Endothelial cell (in vitro differentiated cells): ENCODE measurements at regions not wholly inside any gene's neighbourhood (a gene's known extent, or its start where the extent isn't known, plus 50 kb on each side); places are given as distances from the start of the nearest gene placed in this dataset.

Experiments
- DNase-seq: peaks from one replicate; pipeline ENCODE4 v3.0.0; 2021; ENCODE audit warnings: low spot score
- H3K27ac Mint-ChIP-seq: one replicate; pipeline ENCODE4 v1.8.0; 2021; ENCODE audit warnings: mixed read lengths, inconsistent platforms; ENCODE audit not compliant: unreplicated experiment
- H3K27me3 Mint-ChIP-seq: one replicate; pipeline ENCODE4 v1.8.0; 2021; ENCODE audit warnings: mild to moderate bottlenecking, moderate library complexity, mixed read lengths, inconsistent platforms; ENCODE audit not compliant: unreplicated experiment
- H3K36me3 Mint-ChIP-seq: one replicate; pipeline ENCODE4 v1.8.0; 2021; ENCODE audit warnings: mild to moderate bottlenecking, low read depth, mixed read lengths, inconsistent platforms; ENCODE audit not compliant: unreplicated experiment
- H3K4me1 Mint-ChIP-seq: one replicate; pipeline ENCODE4 v1.8.0; 2021; ENCODE audit warnings: mild to moderate bottlenecking, mixed read lengths, inconsistent platforms; ENCODE audit not compliant: unreplicated experiment
- H3K4me3 Mint-ChIP-seq: one replicate; pipeline ENCODE4 v1.8.0; 2021; ENCODE audit warnings: mild to moderate bottlenecking, mixed read lengths, inconsistent platforms; ENCODE audit not compliant: unreplicated experiment
- H3K9me3 Mint-ChIP-seq: one replicate; pipeline ENCODE4 v1.8.0; 2021; ENCODE audit warnings: mixed read lengths, inconsistent platforms; ENCODE audit not compliant: unreplicated experiment
- TF ChIP-seq, protein P1 (sequence below): fragments of 200-600 bp; sonication (generic); IDR thresholded peaks from one replicate; pipeline ENCODE4 v1.5.0; 2021; ENCODE audit warnings: antibody characterized with exemption; ENCODE audit not compliant: unreplicated experiment

DNA sequence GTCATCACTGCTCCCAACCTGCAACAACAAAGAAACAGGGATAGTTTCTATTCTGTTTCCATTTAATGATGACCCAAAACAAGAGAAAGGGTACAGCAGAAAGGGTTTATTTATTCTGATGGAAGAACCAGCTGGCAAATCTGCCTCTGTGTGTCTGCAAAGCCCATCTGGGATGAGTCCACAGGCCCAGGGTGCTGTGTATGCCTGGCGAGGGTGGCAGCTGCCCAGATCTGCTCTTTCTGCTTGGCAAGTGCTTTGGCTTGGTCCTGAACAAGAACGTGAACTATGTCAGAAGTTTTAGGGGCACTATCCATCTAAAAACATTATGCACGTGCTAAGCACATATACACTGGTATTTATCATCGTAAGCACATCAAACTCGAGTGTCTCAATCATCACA lies 333.8 kb downstream of the CXCL12 start:
- Mint-ChIP-seq H3K4me3 (no peak overlapping the region), H3K27ac (no peak overlapping the region), H3K9me3 (no peaks in the 10 kb centered on the region), H3K4me1 (no peaks in the 10 kb centered on the region), H3K36me3 (no peaks in the 10 kb centered on the region), H3K27me3 (no peaks in the 10 kb centered on the region)
- no peak for DNase-seq
- TF ChIP-seq, protein P1, sequence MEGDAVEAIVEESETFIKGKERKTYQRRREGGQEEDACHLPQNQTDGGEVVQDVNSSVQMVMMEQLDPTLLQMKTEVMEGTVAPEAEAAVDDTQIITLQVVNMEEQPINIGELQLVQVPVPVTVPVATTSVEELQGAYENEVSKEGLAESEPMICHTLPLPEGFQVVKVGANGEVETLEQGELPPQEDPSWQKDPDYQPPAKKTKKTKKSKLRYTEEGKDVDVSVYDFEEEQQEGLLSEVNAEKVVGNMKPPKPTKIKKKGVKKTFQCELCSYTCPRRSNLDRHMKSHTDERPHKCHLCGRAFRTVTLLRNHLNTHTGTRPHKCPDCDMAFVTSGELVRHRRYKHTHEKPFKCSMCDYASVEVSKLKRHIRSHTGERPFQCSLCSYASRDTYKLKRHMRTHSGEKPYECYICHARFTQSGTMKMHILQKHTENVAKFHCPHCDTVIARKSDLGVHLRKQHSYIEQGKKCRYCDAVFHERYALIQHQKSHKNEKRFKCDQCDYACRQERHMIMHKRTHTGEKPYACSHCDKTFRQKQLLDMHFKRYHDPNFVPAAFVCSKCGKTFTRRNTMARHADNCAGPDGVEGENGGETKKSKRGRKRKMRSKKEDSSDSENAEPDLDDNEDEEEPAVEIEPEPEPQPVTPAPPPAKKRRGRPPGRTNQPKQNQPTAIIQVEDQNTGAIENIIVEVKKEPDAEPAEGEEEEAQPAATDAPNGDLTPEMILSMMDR, result no peak

DNA sequence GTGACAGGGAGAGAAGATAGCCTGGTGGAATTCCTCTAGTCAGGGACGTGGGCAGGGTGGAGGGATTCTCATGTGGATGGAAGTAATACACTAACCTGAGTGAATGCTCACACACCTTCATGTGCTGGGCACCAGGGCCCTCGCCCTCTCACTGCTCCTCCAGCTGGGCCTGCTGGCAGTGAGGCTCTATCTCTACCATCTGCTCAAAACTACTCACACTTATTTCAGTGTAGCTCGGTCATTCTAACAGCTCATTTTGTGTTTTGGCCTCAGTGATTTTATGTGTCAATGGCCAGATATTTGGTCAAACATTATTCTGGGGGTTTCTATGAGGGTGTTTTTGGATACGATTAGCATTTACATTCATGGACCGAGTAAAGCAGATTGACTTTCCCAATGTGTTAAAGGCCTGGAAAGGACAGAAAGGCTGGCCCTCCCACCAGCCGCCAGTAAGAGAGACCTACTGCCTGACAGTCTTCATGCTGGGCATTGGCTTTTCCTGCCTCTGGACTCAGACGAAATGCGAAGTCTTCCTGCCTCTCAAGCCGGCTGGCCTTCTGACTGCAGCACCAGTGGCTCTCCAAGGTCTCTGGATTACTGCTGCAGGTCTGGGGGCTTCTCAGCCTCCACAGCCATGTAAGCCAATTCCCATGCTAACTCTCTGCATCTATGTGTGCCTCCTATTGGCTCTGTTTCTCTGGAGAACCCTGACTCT lies 335.4 kb downstream of the CXCL12 start:
- DNase-seq, result no peak
- Mint-ChIP-seq H3K9me3 (no peaks in the 10 kb centered on the region), H3K27me3 (no peaks in the 10 kb centered on the region), H3K36me3 (no peaks in the 10 kb centered on the region), H3K4me1 (no peaks in the 10 kb centered on the region), H3K4me3 (no peak overlapping the region), H3K27ac (no peak overlapping the region)
- TF ChIP-seq, protein P1, result no peak

DNA sequence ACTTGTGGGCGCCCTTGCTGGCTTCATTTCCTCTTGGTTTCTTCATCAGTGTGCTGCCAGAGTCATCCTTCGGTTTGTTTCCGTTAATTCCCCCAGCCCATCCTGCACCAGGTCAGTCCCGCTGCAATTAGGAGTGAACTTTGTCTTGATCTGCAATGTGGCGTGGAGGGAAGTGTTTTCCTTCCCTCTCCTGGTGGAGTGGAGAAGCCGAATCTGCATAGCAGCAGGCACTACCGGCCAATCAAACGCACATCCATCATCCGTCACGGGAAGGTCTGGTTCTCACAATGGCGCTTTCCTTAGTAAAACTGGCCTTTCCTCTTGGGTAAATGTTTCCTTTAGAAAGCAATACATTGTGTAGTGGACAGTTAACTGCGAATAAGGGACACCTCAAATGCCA lies 337.5 kb downstream of the CXCL12 start:
- H3K27ac Mint-ChIP-seq, result no peak overlapping the region
- TF ChIP-seq, protein P1, result no peak

DNA sequence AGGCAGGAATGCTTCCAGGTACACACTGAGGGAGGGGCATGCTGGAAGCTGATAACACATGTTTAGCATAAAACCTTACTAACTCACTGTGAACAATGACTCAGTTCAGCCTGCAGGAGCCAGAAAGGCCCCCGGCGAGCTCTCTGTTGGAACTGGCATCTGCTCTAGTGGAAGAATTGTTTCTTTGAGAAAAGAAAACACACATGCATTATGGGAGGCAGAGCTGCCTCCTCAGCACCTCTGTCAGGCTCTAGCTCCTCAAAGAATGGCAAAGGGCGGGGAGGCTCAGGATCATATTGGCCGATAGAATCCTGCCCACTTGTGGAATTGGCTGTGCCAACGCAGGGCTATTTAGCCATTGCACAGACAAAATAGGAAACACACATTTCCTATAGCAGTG lies 338.3 kb downstream of the CXCL12 start:
- TF ChIP-seq, protein P1, result no peak

More for the DNA sequence above, 337.5 kb downstream of the CXCL12 start:
- Mint-ChIP-seq H3K27me3 (no peaks in the 10 kb centered on the region), H3K4me1 (no peaks in the 10 kb centered on the region), H3K4me3 (no peak overlapping the region), H3K9me3 (no peaks in the 10 kb centered on the region), H3K36me3 (no peaks in the 10 kb centered on the region)
- no peak for DNase-seq

DNA sequence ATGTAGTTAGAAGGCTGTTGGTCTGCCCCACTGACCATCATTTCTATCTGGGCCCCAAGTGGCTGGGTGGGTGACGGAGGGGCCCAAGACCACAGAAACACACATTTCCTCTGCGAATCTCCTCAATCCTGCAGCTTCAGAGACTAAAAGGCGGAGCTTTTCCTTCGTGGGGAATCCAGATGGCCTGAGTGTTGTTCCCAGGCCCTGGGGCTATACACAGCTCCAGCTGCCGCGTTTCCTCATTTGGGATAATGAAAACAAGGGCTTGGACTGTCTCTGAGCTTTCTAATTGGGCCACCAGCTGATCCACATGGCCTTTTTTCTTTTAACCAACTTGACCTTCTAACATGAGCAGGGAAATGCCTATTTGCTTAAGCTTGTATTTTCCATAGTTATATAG lies 339.9 kb downstream of the CXCL12 start:
- H3K4me1 Mint-ChIP-seq, result no peaks in the 10 kb centered on the region
- DNase-seq, result no peak
- no peaks in the 10 kb centered on the region for H3K36me3 Mint-ChIP-seq
- H3K27ac Mint-ChIP-seq, result no peak overlapping the region
- no peak overlapping the region for H3K4me3 Mint-ChIP-seq
- TF ChIP-seq, protein P1, result no peak
- no peaks in the 10 kb centered on the region for H3K27me3 Mint-ChIP-seq
- no peaks in the 10 kb centered on the region for H3K9me3 Mint-ChIP-seq

More for the DNA sequence above, 338.3 kb downstream of the CXCL12 start:
- no peak for DNase-seq
- no peak overlapping the region for H3K27ac Mint-ChIP-seq
- H3K9me3 Mint-ChIP-seq, result no peaks in the 10 kb centered on the region
- no peaks in the 10 kb centered on the region for H3K4me1 Mint-ChIP-seq
- H3K27me3 Mint-ChIP-seq, result no peaks in the 10 kb centered on the region
- no peaks in the 10 kb centered on the region for H3K36me3 Mint-ChIP-seq
- H3K4me3 Mint-ChIP-seq, result no peak overlapping the region
